ENCODE measurements at regions not wholly inside any gene's neighbourhood (a gene's known extent, or its start where the extent isn't known, plus 50 kb on each side); places are given as distances from the start of the nearest gene placed in this dataset.

GRCh38 chr7:51789489-51789888 is 472.9 kb upstream of the COBL start:
- peak; percentile 67 for TF ChIP-seq CTCF (IDR thresholded peaks at IDR 0.05)
- no peak for TF ChIP-seq EZH2phosphoT487 (IDR thresholded peaks at IDR 0.05)
- DNase-seq (ENCODE audit: low spot score), result peak; percentile 39
- Mint-ChIP-seq H3K36me3 (peaks cover 1% of the 10 kb centered on the region), H3K9me3 (peaks cover 2% of the 10 kb centered on the region), H3K4me1 (peaks cover 3% of the 10 kb centered on the region), H3K27ac (no peak overlapping the region), H3K27me3 (ENCODE audit: insufficient read depth, low read depth) (peaks cover 2% of the 10 kb centered on the region), H3K4me3 (no peak overlapping the region)
- no peak overlapping the region for H3K4me2 ChIP-seq
- H3K27me3 ChIP-seq, result no peaks in the 10 kb centered on the region
- no peaks in the 10 kb centered on the region for H3F3A ChIP-seq (ENCODE audit: low read depth)
- no peak overlapping the region for H3K27ac ChIP-seq
- H3K79me2 ChIP-seq (ENCODE audit: low read depth), result no peaks in the 10 kb centered on the region
- no peaks in the 10 kb centered on the region for H3K36me3 ChIP-seq
- H3K9ac ChIP-seq, result no peak overlapping the region
- no peak overlapping the region for H3K4me3 ChIP-seq
- H4K20me1 ChIP-seq (ENCODE audit: low read depth), result no peaks in the 10 kb centered on the region
- H3K9me3 ChIP-seq (ENCODE audit: low read depth), result no peaks in the 10 kb centered on the region
- H2AFZ ChIP-seq (replicated peaks), result no peak overlapping the region
- no peaks in the 10 kb centered on the region for H3K4me1 ChIP-seq

GRCh38 chr7:51786284-51786683 is 469.7 kb upstream of the COBL start:
- H4K20me1 ChIP-seq (ENCODE audit: low read depth), result no peaks in the 10 kb centered on the region
- H3K27ac ChIP-seq, result no peak overlapping the region
- H3K4me3 ChIP-seq, result no peak overlapping the region
- no peak for TF ChIP-seq EZH2phosphoT487 (IDR thresholded peaks at IDR 0.05)
- no peak for TF ChIP-seq CTCF (IDR thresholded peaks at IDR 0.05)
- no peak for TF ChIP-seq EZH2 (IDR thresholded peaks at IDR 0.05)
- no peak overlapping the region for H3K9ac ChIP-seq
- H3K27me3 ChIP-seq, result no peaks in the 10 kb centered on the region
- H3K36me3 Mint-ChIP-seq, result no peaks in the 10 kb centered on the region
- no peak overlapping the region for H3K4me3 Mint-ChIP-seq
- no peaks in the 10 kb centered on the region for H3K36me3 ChIP-seq
- peaks cover 3% of the 10 kb centered on the region for H3K4me1 Mint-ChIP-seq
- H3F3A ChIP-seq (ENCODE audit: low read depth), result no peaks in the 10 kb centered on the region
- no peak overlapping the region for H3K27ac Mint-ChIP-seq
- H3K4me1 ChIP-seq, result no peaks in the 10 kb centered on the region
- no peaks in the 10 kb centered on the region for H3K9me3 ChIP-seq (ENCODE audit: low read depth)
- H3K9me3 Mint-ChIP-seq, result peaks cover 2% of the 10 kb centered on the region
- no peaks in the 10 kb centered on the region for H3K27me3 Mint-ChIP-seq (ENCODE audit: insufficient read depth, low read depth)
- H2AFZ ChIP-seq (replicated peaks), result no peak overlapping the region
- no peak for DNase-seq (ENCODE audit: low spot score)
- H3K4me2 ChIP-seq, result no peak overlapping the region
- H3K79me2 ChIP-seq (ENCODE audit: low read depth), result no peaks in the 10 kb centered on the region

- no peak overlapping the region for H3K27ac Mint-ChIP-seq
- peaks cover 2% of the 10 kb centered on the region for H3K9me3 Mint-ChIP-seq
Measured at GRCh38 chr7:51785876-51786275, 469.3 kb upstream of the COBL start.

More at GRCh38 chr7:51785876-51786275, 469.3 kb upstream of the COBL start:
- Histone ChIP-seq H3K36me3 (no peaks in the 10 kb centered on the region), H3K27ac (no peak overlapping the region), H3K79me2 (ENCODE audit: low read depth) (no peaks in the 10 kb centered on the region), H3K4me1 (no peaks in the 10 kb centered on the region), H3K4me3 (no peak overlapping the region), H3K27me3 (no peaks in the 10 kb centered on the region), H3K9ac (no peak overlapping the region), H2AFZ (replicated peaks) (no peak overlapping the region), H3K4me2 (no peak overlapping the region), H3F3A (ENCODE audit: low read depth) (no peaks in the 10 kb centered on the region), H3K9me3 (ENCODE audit: low read depth) (no peaks in the 10 kb centered on the region), H4K20me1 (ENCODE audit: low read depth) (no peaks in the 10 kb centered on the region)
- TF ChIP-seq EZH2phosphoT487 (IDR thresholded peaks at IDR 0.05) (no peak), CTCF (IDR thresholded peaks at IDR 0.05) (no peak), EZH2 (IDR thresholded peaks at IDR 0.05) (no peak)
- no peaks in the 10 kb centered on the region for H3K36me3 Mint-ChIP-seq
- no peak for DNase-seq (ENCODE audit: low spot score)
- peaks cover 3% of the 10 kb centered on the region for H3K4me1 Mint-ChIP-seq
- H3K4me3 Mint-ChIP-seq, result no peak overlapping the region
- H3K27me3 Mint-ChIP-seq (ENCODE audit: insufficient read depth, low read depth), result no peaks in the 10 kb centered on the region

All from neural progenitor cell (in vitro differentiated cells).